CD14-positive monocyte (primary cell): ENCODE measurements at regions not wholly inside any gene's neighbourhood (a gene's known extent, or its start where the extent isn't known, plus 50 kb on each side); places are given as distances from the start of the nearest gene placed in this dataset.

Source experiments
- DNase-seq, 3 donors: peaks; one replicate each; pipeline ENCODE4 v3.0.0-alpha.2; 2011 to 2022
- H2AFZ ChIP-seq: 2 replicates; pipeline ENCODE4 v1.6.0; 2012; ENCODE audit warnings: mild to moderate bottlenecking, low read depth, low read length, inconsistent platforms; ENCODE audit not compliant: insufficient read depth, poor library complexity, severe bottlenecking
- H3K27ac ChIP-seq, 2 donors: 1 replicate in 1 of 2; 2 replicates in 1 of 2; pipeline ENCODE4 v1.5.1; 2012 to 2013; ENCODE audit warnings: low read length in 2 of 2, control low read depth in 1 of 2, inconsistent platforms in 1 of 2, low read depth in 1 of 2, mild to moderate bottlenecking in 1 of 2
- H3K27me3 ChIP-seq, 2 donors: one replicate each; pipeline versions ENCODE4 v1.6.0 to v1.6.1; 2011 to 2013; ENCODE audit warnings: low read length in 2 of 2; ENCODE audit not compliant: control insufficient read depth in 2 of 2, insufficient read depth in 2 of 2
- H3K36me3 ChIP-seq, 2 donors: replicated peaks in 1 of 2; 1 replicate in 1 of 2; 2 replicates in 1 of 2; pipeline versions ENCODE4 v1.5.1 to v1.6.1; 2012 to 2013; ENCODE audit warnings: low read length in 2 of 2, control low read depth in 1 of 2, inconsistent platforms in 1 of 2, mild to moderate bottlenecking in 1 of 2; ENCODE audit not compliant: insufficient read depth in 2 of 2, control insufficient read depth in 1 of 2
- H3K4me1 ChIP-seq, 2 donors: 1 replicate in 1 of 2; 2 replicates in 1 of 2; pipeline versions ENCODE4 v1.5.1 to v1.6.1; 2012 to 2013; ENCODE audit warnings: low read length in 2 of 2, control low read depth in 1 of 2, inconsistent platforms in 1 of 2, mild to moderate bottlenecking in 1 of 2, moderate library complexity in 1 of 2; ENCODE audit not compliant: insufficient read depth in 2 of 2, control insufficient read depth in 1 of 2
- H3K4me2 ChIP-seq: replicated peaks from 2 replicates; pipeline ENCODE3; 2012; ENCODE audit warnings: low read length, moderate library complexity, mild to moderate bottlenecking; ENCODE audit not compliant: poor library complexity, severe bottlenecking; ENCODE audit errors: extremely low read depth
- H3K4me3 ChIP-seq, 3 experiments: fragments of 200-600 bp in 1 of 3; sonication (generic) in 1 of 3; replicated peaks in 1 of 3; 1 replicate in 2 of 3; 2 replicates in 1 of 3; pipeline ENCODE4 v1.5.1; 2011 to 2013; ENCODE audit warnings: low read length in 3 of 3, mild to moderate bottlenecking in 3 of 3, control low read depth in 2 of 3, low read depth in 2 of 3, inconsistent platforms in 1 of 3, moderate library complexity in 1 of 3
- H3K79me2 ChIP-seq: 2 replicates; pipeline ENCODE4 v1.6.0; 2012; ENCODE audit warnings: mild to moderate bottlenecking, control low read depth, inconsistent platforms, low read length, moderate library complexity; ENCODE audit not compliant: insufficient read depth
- H3K9ac ChIP-seq: 2 replicates; pipeline ENCODE4 v1.6.0; 2017; ENCODE audit warnings: low read length, mild to moderate bottlenecking; ENCODE audit not compliant: insufficient read depth, poor library complexity, severe bottlenecking
- H3K9me3 ChIP-seq, 2 donors: replicated peaks in 1 of 2; 1 replicate in 1 of 2; 2 replicates in 1 of 2; pipeline versions ENCODE4 v1.5.1 to v1.6.1; 2012 to 2013; ENCODE audit warnings: low read length in 2 of 2, control low read depth in 1 of 2; ENCODE audit not compliant: control insufficient read depth in 1 of 2, insufficient read depth in 1 of 2
- H4K20me1 ChIP-seq: 2 replicates; pipeline ENCODE4 v1.6.0; 2012; ENCODE audit warnings: mild to moderate bottlenecking, low read length, control low read depth, moderate library complexity; ENCODE audit not compliant: insufficient read depth
- H3K27ac Mint-ChIP-seq, 7 donors: one replicate each; pipeline ENCODE4 v1.8.0; 2020; ENCODE audit warnings: mild to moderate bottlenecking in 7 of 7, mixed read lengths in 7 of 7, moderate library complexity in 6 of 7, inconsistent platforms in 2 of 7
- H3K27me3 Mint-ChIP-seq, 3 donors: one replicate each; pipeline ENCODE4 v1.8.0; 2021 to 2022; ENCODE audit warnings: low read depth in 3 of 3, mild to moderate bottlenecking in 3 of 3, mixed read lengths in 3 of 3, moderate library complexity in 3 of 3, inconsistent platforms in 1 of 3
- H3K36me3 Mint-ChIP-seq, 2 donors: one replicate each; pipeline ENCODE4 v1.8.0; 2020; ENCODE audit warnings: mixed read lengths in 2 of 2, inconsistent platforms in 1 of 2, mild to moderate bottlenecking in 1 of 2
- H3K4me1 Mint-ChIP-seq: one replicate; pipeline ENCODE4 v1.8.0; 2020; ENCODE audit warnings: mild to moderate bottlenecking, mixed read lengths
- H3K4me3 Mint-ChIP-seq, 2 donors: one replicate each; pipeline ENCODE4 v1.8.0; 2020; ENCODE audit warnings: mild to moderate bottlenecking in 2 of 2, mixed read lengths in 2 of 2, moderate library complexity in 1 of 2
- H3K9me3 Mint-ChIP-seq, 7 donors: one replicate each; pipeline ENCODE4 v1.8.0; 2020 to 2022; ENCODE audit warnings: mixed read lengths in 7 of 7, mild to moderate bottlenecking in 6 of 7, moderate library complexity in 6 of 7, inconsistent platforms in 2 of 7
- CTCF ChIP-seq: fragments of 200-600 bp; IDR thresholded peaks from one replicate; pipeline ENCODE4 v1.8.0; 2022; ENCODE audit warnings: antibody characterized with exemption, mild to moderate bottlenecking
- WGBS: methylation state at CpG from one replicate; pipeline ENCODE4 v1.1.5; 2013; ENCODE audit warnings: missing lambda C conversion rate; ENCODE audit not compliant: insufficient coverage; 5-methylcytosine and 5-hydroxymethylcytosine counted together
- intact Hi-C, 2 donors: fragments of 100-400 bp; cut with micrococcal nuclease; formaldehyde crosslinking; loops; one replicate each; pipeline versions ENCODE4 v1.15.0 to v1.15.1; 2023

GRCh38 chr1:207221934-207222351 lies 99.5 kb upstream of the CD55 start:
- peaks cover 8 to 16% of the 10 kb centered on the region in 2 donors for H3K4me1 ChIP-seq
- peak overlapping the region in 1 of 7 donors; percentile 20 for H3K27ac Mint-ChIP-seq
- H3K27ac ChIP-seq: no peak overlapping the region

GRCh38 chr1:207223162-207223561 lies 98.3 kb upstream of the CD55 start:
- no peaks in the 10 kb centered on the region for H3K36me3 ChIP-seq
- H3K27ac Mint-ChIP-seq: no peak overlapping the region
- no peak overlapping the region for H3K4me3 Mint-ChIP-seq

More at GRCh38 chr1:207221934-207222351, 99.5 kb upstream of the CD55 start:
- H3K4me3 Mint-ChIP-seq: no peak overlapping the region
- Histone ChIP-seq H3K4me3 (no peak overlapping the region), H3K9ac (no peak overlapping the region), H3K27me3 (no peaks in the 10 kb centered on the region), H3K4me2 (no peak overlapping the region), H3K9me3 (no peaks in the 10 kb centered on the region), H3K79me2 (no peaks in the 10 kb centered on the region), H2AFZ (no peak overlapping the region), H3K36me3 (no peaks in the 10 kb centered on the region), H4K20me1 (no peaks in the 10 kb centered on the region)
- peaks cover 16% of the 10 kb centered on the region for H3K4me1 Mint-ChIP-seq
- H3K9me3 Mint-ChIP-seq: peaks cover 0 to 2% (median 0%) of the 10 kb centered on the region in 7 donors
- intact Hi-C loops: no loop called here
- TF ChIP-seq CTCF: no peak
- no peak for DNase-seq
- H3K36me3 Mint-ChIP-seq: no peaks in the 10 kb centered on the region
- peaks cover 0 to 11% (median 2%) of the 10 kb centered on the region in 3 donors for H3K27me3 Mint-ChIP-seq

More at GRCh38 chr1:207223162-207223561, 98.3 kb upstream of the CD55 start:
- DNase-seq: no peak
- Histone ChIP-seq H2AFZ (no peak overlapping the region), H3K9ac (no peak overlapping the region), H3K79me2 (no peaks in the 10 kb centered on the region), H3K4me1 (peaks cover 6 to 9% of the 10 kb centered on the region in 2 donors), H3K27ac (no peak overlapping the region), H4K20me1 (no peaks in the 10 kb centered on the region), H3K4me3 (no peak overlapping the region), H3K9me3 (no peaks in the 10 kb centered on the region), H3K27me3 (no peaks in the 10 kb centered on the region), H3K4me2 (no peak overlapping the region)
- WGBS: no CpG with 5 or more reads among the region's 2 CpGs
- Mint-ChIP-seq H3K27me3 (peaks cover 0 to 11% (median 2%) of the 10 kb centered on the region in 3 donors), H3K4me1 (peaks cover 11% of the 10 kb centered on the region), H3K36me3 (no peaks in the 10 kb centered on the region), H3K9me3 (peaks cover 0 to 3% (median 0%) of the 10 kb centered on the region in 7 donors)
- TF ChIP-seq CTCF: no peak
- intact Hi-C loops: no loop called here
